NCI-H748 (cell line): ENCODE measurements at regions not wholly inside any gene's neighbourhood (a gene's known extent, or its start where the extent isn't known, plus 50 kb on each side); places are given as distances from the start of the nearest gene placed in this dataset.
"Not testable (repeated sequence)": the region's sequence is repeated elsewhere in the genome, so short reads cannot be mapped to it uniquely, and the experiment has no call there.

Experiments used
- DNase-seq: peaks from one replicate; lab custom pipeline; 2025; ENCODE audit not compliant: unreplicated experiment; lab: John Stamatoyannopoulos, UW

GRCh38 chr21:38916214-38916964, 110.7 kb downstream of the ETS2 start:
- peak; percentile 85 for DNase-seq

DNA sequence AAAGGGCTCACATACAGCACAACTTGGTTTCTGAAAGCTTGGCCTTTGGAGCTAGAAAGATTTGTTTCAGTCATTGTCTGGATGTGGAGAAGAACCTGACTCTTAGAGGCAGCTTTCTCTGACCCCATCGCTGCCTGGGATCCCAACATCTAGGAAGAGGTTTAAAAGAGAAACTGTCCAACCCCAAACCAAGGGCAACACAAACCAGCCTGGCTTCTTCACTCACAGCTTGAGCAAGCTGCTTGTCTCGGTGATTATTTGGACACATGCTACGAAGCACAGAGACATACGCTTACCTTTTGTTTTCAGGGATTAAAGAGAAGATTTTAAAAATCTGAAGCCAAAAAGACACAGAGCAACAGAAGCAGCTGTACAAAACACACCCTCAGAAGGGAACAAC, 109.8 kb downstream of the ETS2 start:
- DNase-seq = no peak

GRCh38 chr21:38914528-38915293, 109.0 kb downstream of the ETS2 start:
- peak; percentile 22 for DNase-seq

- no peak for DNase-seq
These were observed 108.3 kb downstream of the ETS2 start for GRCh38 chr21:38913893-38914527.

GRCh38 chr21:38913120-38913892, 107.6 kb downstream of the ETS2 start:
- DNase-seq = peak; percentile 58

DNA sequence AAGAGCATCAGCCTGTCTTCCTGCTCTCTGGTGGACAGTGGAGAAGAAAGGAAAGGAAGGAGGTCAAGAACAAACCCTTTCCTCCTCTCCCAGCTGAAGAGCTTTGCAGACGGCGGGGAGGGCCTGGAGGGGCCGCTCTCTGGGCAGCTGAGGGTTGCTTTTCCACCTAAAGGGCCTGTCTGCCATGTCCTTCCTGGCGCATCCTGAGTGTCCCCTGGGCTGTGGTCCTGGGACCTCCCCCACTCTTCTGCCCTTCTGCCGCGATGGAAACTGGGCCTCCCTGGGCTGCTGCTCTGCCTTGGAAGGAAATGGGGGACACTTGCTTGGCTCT, 107.0 kb downstream of the ETS2 start:
- DNase-seq = no peak

GRCh38 chr21:38912102-38912629, 106.4 kb downstream of the ETS2 start:
- DNase-seq = no peak

DNA sequence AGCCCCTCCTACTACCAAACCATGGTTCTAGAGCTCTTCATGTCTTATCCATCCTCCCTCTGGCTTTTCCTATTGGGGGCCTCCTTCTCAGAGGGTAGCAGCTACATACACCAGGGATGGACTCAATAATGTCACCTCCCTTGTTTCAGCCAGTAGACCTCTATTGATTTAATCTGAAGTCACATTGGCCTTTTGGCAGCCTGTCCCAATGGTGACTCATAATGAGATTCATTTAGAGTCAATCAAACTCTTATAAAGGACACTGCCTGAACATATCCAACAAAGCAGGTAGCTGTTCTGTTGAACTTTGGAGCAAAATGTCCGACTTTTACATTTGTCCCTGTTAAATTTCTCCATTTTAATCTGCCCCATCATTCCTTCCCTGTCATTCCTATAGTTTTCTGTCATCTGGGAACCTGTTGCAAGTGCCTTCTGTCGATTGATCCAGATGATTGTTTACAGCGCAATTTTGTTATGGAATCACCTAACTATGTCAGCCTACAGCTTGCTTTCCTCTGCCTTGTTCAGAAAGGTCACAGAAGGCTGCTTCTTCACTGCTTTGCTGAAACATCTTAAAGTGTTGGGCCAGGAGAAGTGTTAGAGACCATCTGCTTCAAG, 105.9 kb downstream of the ETS2 start:
- DNase-seq = no peak

GRCh38 chr21:38910390-38911067, 104.8 kb downstream of the ETS2 start:
- DNase-seq = peak; percentile 7

GRCh38 chr21:38909929-38910328, 104.2 kb downstream of the ETS2 start:
- no peak for DNase-seq

DNA sequence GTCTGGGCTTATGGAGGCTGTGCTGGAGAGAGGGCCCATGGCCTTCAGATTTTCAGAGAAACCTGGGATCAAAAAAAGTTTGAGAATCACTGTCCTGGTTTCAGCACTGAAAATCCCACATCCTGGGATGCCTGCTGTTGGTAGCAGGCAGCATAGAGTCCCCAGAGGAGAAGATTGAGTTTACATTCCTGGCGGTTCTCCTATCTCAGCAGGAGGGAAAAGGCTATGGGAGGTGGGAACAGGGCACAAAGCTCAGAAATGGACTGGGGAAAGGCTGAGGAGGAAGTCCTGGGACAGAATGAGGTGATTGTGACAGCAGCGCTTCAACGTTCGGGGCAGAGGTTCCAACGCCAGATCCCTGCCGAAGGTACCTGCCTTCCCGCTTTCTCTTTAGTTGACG, 103.4 kb downstream of the ETS2 start:
- no peak for DNase-seq

DNA sequence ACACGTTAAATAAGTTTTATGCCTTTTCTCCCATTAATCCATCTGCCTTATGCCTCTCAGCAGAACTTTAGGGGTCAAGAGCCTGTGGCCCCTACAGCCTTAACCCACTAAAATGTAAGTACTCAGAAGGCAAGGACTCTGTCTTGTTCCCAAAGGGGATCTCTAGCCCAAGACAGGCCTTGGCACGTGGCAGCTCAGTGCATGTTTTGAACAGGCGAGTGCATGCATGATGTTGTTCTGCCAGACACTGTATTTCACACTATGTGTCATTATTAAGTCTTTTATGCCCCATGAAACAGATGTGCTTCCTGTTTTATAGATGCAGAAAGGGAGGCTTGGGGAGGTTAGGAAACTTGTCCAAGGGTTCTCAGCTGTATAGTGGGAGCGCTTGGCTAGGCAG, 102.8 kb downstream of the ETS2 start:
- DNase-seq = no peak

GRCh38 chr21:38905752-38906151, 100.0 kb downstream of the ETS2 start:
- DNase-seq = peak; percentile 12

DNA sequence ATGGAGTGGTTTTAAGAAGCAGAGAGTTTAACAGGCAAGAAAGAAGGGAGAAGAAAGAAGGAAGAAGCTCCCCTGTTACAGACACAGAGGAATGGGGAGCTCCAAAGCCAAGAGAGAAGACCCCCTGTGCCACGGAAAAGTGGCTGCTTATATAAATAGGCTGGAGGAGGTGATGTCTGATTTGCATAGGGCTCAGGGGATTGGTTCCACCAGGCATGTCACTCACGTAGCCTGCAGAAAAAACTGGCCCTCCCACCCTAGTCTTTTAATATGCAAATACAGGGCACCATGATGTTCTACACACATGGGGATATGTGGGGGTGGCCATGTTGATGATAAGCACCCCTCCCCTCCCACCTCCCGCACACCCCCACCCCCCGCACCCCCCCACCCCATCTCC, 99.6 kb downstream of the ETS2 start:
- DNase-seq = no peak

DNA sequence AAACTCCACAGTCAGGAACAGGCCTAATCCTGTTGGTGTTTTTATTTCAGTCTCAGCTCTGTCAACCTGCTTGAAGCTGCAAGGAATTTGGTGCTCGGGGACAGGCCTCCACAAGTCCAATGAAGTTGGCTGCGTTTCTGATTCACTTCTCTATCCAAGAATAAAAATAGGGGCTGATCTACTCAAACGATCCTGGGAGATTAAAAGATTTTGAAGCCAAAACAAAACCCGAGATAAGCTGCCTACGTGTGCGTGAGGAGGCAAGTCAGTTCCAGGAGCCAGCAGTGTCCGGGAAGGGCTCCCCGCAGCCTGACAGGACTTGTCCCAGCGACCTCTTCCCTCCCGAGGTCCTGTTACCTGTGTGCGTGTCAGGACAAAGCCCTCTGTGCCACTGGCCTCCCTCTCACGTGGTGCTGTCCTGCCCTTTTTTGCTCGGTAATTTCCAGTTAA, 98.0 kb downstream of the ETS2 start:
- DNase-seq = no peak

- no peak for DNase-seq
These were observed 97.1 kb downstream of the ETS2 start for GRCh38 chr21:38902608-38903445.

GRCh38 chr21:38900499-38900898, 94.8 kb downstream of the ETS2 start:
- DNase-seq = no peak

- DNase-seq = not testable (repeated sequence)
These were observed 94.3 kb downstream of the ETS2 start for GRCh38 chr21:38899985-38900384.

GRCh38 chr21:38899277-38899947, 93.7 kb downstream of the ETS2 start:
- no peak for DNase-seq
